ENCODE measurements at regions not wholly inside any gene's neighbourhood (a gene's known extent, or its start where the extent isn't known, plus 50 kb on each side); places are given as distances from the start of the nearest gene placed in this dataset.

DNA sequence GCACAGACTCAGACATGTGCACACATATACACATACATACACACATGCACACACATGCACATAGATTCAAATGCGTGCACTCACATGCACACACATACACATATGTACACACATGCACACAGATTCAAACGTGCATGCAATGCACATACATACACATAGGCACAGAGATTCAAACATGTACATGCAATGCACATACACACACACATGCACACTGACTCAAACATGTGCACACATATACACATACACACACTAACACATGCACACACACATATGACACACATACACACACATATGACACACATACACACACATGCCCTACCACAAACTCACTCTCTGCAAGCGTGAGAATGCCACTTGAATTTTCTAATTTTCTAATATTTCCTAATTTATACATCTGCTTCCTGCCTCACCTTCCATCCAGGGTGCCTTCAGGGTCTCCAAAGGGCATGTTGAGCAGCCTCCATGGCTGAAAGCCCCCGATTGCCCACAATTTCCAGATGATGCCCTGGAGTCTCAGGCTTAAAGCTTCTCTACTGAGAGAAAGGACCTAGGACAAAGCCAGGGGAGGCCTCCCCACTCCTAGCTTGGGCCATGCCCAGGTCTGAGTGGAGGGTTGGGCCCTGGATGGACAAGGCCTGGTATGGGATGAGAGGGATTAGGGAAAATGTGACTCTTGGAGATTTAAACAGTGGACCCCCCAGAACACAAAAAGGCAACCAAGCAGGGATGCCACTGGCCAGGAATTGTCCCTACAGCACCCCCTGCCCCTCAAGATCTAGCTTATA is 487.1 kb downstream of the TCERG1L start:
- H3K9me3 ChIP-seq (ENCODE audit: low read length) = no peaks in the 10 kb centered on the region; the same call in 1 of the 2 replicates
- H3K4me1 ChIP-seq (ENCODE audit: insufficient read depth, low read length) = no peaks in the 10 kb centered on the region
- no peak overlapping the region for H3K4me3 ChIP-seq (ENCODE audit: low read length)
- H3F3A ChIP-seq (ENCODE audit: low read length, unreplicated experiment) = no peaks in the 10 kb centered on the region
- H2AFZ ChIP-seq (ENCODE audit: low read length) = no peak overlapping the region
- BruUV-seq (replicated peaks) = no TSS peak
- no peak overlapping the region for H3K9ac ChIP-seq (ENCODE audit: low read length)
- H3K27me3 ChIP-seq (ENCODE audit: low read length) = no peaks in the 10 kb centered on the region
- ChIA-PET CTCF (no interaction called here), POLR2A (ENCODE audit: unreplicated experiment) (no interaction called here)
- H3K4me2 ChIP-seq (ENCODE audit: low read length) = no peak overlapping the region
- no peaks in the 10 kb centered on the region for H4K20me1 ChIP-seq (ENCODE audit: low read length)
- intact Hi-C loops (cut with micrococcal nuclease) = no loop called here
- H3K27ac ChIP-seq (ENCODE audit: low read length) = no peak overlapping the region
- TF ChIP-seq EZH2 (IDR thresholded peaks at IDR 0.05; ENCODE audit: low read length, unreplicated experiment) (no peak), EZH2phosphoT487 (IDR thresholded peaks at IDR 0.05; ENCODE audit: borderline replicate concordance, low read length) (no peak)
- TF ChIP-seq, protein P1, sequence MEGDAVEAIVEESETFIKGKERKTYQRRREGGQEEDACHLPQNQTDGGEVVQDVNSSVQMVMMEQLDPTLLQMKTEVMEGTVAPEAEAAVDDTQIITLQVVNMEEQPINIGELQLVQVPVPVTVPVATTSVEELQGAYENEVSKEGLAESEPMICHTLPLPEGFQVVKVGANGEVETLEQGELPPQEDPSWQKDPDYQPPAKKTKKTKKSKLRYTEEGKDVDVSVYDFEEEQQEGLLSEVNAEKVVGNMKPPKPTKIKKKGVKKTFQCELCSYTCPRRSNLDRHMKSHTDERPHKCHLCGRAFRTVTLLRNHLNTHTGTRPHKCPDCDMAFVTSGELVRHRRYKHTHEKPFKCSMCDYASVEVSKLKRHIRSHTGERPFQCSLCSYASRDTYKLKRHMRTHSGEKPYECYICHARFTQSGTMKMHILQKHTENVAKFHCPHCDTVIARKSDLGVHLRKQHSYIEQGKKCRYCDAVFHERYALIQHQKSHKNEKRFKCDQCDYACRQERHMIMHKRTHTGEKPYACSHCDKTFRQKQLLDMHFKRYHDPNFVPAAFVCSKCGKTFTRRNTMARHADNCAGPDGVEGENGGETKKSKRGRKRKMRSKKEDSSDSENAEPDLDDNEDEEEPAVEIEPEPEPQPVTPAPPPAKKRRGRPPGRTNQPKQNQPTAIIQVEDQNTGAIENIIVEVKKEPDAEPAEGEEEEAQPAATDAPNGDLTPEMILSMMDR (conservative IDR thresholded peaks at IDR 0.05; ENCODE audit: low read depth, low read length) = no peak
- DNase-seq (no peak), ATAC-seq (no peak)
- no peaks in the 10 kb centered on the region for H3K36me3 ChIP-seq (ENCODE audit: low read depth, low read length)
- no peaks in the 10 kb centered on the region for H3K9me2 ChIP-seq (replicated peaks; ENCODE audit: low read length)
- no peaks in the 10 kb centered on the region for H3K79me2 ChIP-seq (ENCODE audit: low read length)

DNA sequence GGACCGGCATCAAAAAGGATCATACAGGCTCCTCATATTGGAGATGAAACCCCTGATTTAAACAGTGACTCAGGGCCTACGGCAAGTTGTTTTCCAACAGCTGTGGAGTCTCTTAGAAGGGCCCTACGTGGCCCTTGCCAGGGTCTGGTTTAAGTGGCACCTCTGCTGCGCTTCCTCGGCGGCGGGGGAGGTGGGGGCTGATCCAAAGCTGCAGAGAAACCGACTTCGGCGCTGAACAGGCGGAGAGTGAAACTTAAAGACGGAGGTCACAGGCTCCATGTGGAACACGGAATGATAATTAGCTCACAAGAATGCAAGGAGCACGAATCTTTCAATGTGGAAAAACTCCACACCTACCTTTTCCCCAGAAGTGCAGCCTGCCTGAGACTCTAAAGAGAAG is 477.9 kb downstream of the TCERG1L start:
- no peak overlapping the region for H2AFZ ChIP-seq (ENCODE audit: low read length)
- TF ChIP-seq, protein P1 (conservative IDR thresholded peaks at IDR 0.05; ENCODE audit: low read depth, low read length) = no peak
- TF ChIP-seq EZH2 (IDR thresholded peaks at IDR 0.05; ENCODE audit: low read length, unreplicated experiment) (no peak), EZH2phosphoT487 (IDR thresholded peaks at IDR 0.05; ENCODE audit: borderline replicate concordance, low read length) (no peak)
- BruUV-seq (replicated peaks) = no TSS peak
- no peaks in the 10 kb centered on the region for H3K9me3 ChIP-seq (ENCODE audit: low read length)
- no peaks in the 10 kb centered on the region for H4K20me1 ChIP-seq (ENCODE audit: low read length)
- no peaks in the 10 kb centered on the region for H3K4me1 ChIP-seq (ENCODE audit: insufficient read depth, low read length)
- intact Hi-C loops (cut with micrococcal nuclease) = no loop called here
- H3K9ac ChIP-seq (ENCODE audit: low read length) = no peak overlapping the region
- ChIA-PET CTCF (no interaction called here), POLR2A (ENCODE audit: unreplicated experiment) (no interaction called here)
- DNase-seq (no peak), ATAC-seq (no peak)
- no peak overlapping the region for H3K4me2 ChIP-seq (ENCODE audit: low read length)
- H3K4me3 ChIP-seq (ENCODE audit: low read length) = no peak overlapping the region
- H3K27ac ChIP-seq (ENCODE audit: low read length) = no peak overlapping the region
- no peaks in the 10 kb centered on the region for H3K79me2 ChIP-seq (ENCODE audit: low read length)
- H3K9me2 ChIP-seq (replicated peaks; ENCODE audit: low read length) = no peaks in the 10 kb centered on the region
- H3K27me3 ChIP-seq (ENCODE audit: low read length) = no peaks in the 10 kb centered on the region
- H3K36me3 ChIP-seq (ENCODE audit: low read depth, low read length) = no peaks in the 10 kb centered on the region
- H3F3A ChIP-seq (ENCODE audit: low read length, unreplicated experiment) = no peaks in the 10 kb centered on the region

DNA sequence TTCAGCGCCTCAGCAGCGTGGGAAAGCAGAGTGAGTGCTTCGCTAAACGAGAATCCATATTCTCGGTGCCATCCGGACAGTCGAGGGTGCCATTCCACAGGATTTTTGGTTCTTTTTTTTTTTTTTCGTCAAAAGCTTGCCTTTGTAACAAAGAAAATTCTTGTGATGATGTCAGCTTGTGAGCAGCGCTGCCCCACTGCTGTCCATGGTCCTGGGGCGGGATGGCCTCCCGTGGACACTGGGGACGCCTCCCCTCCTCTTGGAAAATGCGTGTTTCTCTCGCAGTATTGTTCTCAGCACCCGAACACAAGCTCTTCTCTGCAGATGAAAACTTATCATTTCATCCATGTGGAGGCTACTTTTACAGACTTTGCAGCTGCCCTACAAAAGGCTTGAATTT is 477.4 kb downstream of the TCERG1L start:
- no peak for DNase-seq
- Histone ChIP-seq H3K79me2 (ENCODE audit: low read length) (no peaks in the 10 kb centered on the region), H3K9ac (ENCODE audit: low read length) (no peak overlapping the region), H3F3A (ENCODE audit: low read length, unreplicated experiment) (no peaks in the 10 kb centered on the region), H3K4me3 (ENCODE audit: low read length) (no peak overlapping the region), H3K9me3 (ENCODE audit: low read length) (no peaks in the 10 kb centered on the region), H3K9me2 (replicated peaks; ENCODE audit: low read length) (no peaks in the 10 kb centered on the region), H3K27ac (ENCODE audit: low read length) (no peak overlapping the region), H3K4me2 (ENCODE audit: low read length) (no peak overlapping the region), H3K4me1 (ENCODE audit: insufficient read depth, low read length) (no peaks in the 10 kb centered on the region), H3K36me3 (ENCODE audit: low read depth, low read length) (no peaks in the 10 kb centered on the region), H4K20me1 (ENCODE audit: low read length) (no peaks in the 10 kb centered on the region), H3K27me3 (ENCODE audit: low read length) (no peaks in the 10 kb centered on the region), H2AFZ (ENCODE audit: low read length) (no peak overlapping the region)
- intact Hi-C loops (cut with micrococcal nuclease) = no loop called here
- no peak for ATAC-seq
- ChIA-PET CTCF (no interaction called here), POLR2A (ENCODE audit: unreplicated experiment) (no interaction called here)
- BruUV-seq (replicated peaks) = no TSS peak
- TF ChIP-seq EZH2 (IDR thresholded peaks at IDR 0.05; ENCODE audit: low read length, unreplicated experiment) (no peak), EZH2phosphoT487 (IDR thresholded peaks at IDR 0.05; ENCODE audit: borderline replicate concordance, low read length) (no peak)
- TF ChIP-seq, protein P1 (conservative IDR thresholded peaks at IDR 0.05; ENCODE audit: low read depth, low read length) = no peak
